ENCODE measurements at regions not wholly inside any gene's neighbourhood (a gene's known extent, or its start where the extent isn't known, plus 50 kb on each side); places are given as distances from the start of the nearest gene placed in this dataset.

DNA sequence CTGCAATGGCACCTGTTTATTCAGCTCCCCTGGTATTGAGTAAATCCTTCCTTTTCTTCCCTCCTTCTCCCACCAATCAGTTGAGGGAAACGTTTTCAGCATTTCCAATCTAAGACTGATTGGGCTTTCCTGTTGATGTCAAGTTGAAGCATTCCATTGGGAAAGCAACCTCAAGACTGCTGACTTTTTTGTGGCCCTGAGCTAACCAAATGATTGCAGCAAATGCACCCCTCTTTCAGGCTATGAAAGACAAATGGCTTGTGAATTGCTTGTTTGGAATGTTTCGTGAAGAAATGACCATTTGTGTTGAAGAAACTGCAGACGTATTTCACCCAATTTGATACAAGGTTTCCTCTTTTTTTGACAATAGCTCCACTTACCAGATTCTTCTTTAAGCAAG lies 303.5 kb downstream of the EPHA4 start:
- no peak for DNase-seq
- H3K27me3 ChIP-seq (ENCODE audit: control insufficient read depth, insufficient read depth, low read length), result no peaks in the 10 kb centered on the region
- no peak overlapping the region for H3K27ac ChIP-seq (ENCODE audit: low read depth in 2 of 2, low read length in 2 of 2)
- no peaks in the 10 kb centered on the region for H3K36me3 ChIP-seq (ENCODE audit: control insufficient read depth in 2 of 3, insufficient read depth in 3 of 3, low read length in 3 of 3)
- no peak for FAIRE-seq
- no peak overlapping the region for H3K4me3 ChIP-seq (ENCODE audit: low read length in 3 of 3)
- no peak overlapping the region for H3K9ac ChIP-seq (ENCODE audit: low read length in 3 of 3)
- no peak for TF ChIP-seq CTCF (IDR thresholded peaks at IDR 0.05; ENCODE audit: borderline replicate concordance, extremely low read depth, insufficient read depth)
- no peaks in the 10 kb centered on the region for H3K4me1 ChIP-seq (ENCODE audit: control insufficient read depth in 2 of 3, insufficient read depth in 2 of 3, low read depth in 1 of 3, low read length in 3 of 3)
- H3K9me3 ChIP-seq (ENCODE audit: control insufficient read depth in 2 of 3, insufficient read depth in 1 of 3, low read length in 3 of 3), result no peaks in the 10 kb centered on the region
- intact Hi-C loops (cut with DNase I), result no loop called here

- Histone ChIP-seq H3K27me3 (ENCODE audit: control insufficient read depth, insufficient read depth, low read length) (no peaks in the 10 kb centered on the region), H3K4me1 (ENCODE audit: control insufficient read depth in 2 of 3, insufficient read depth in 2 of 3, low read depth in 1 of 3, low read length in 3 of 3) (no peaks in the 10 kb centered on the region), H3K9ac (ENCODE audit: low read length in 3 of 3) (no peak overlapping the region), H3K4me3 (ENCODE audit: low read length in 3 of 3) (no peak overlapping the region), H3K36me3 (ENCODE audit: control insufficient read depth in 2 of 3, insufficient read depth in 3 of 3, low read length in 3 of 3) (no peaks in the 10 kb centered on the region), H3K9me3 (ENCODE audit: control insufficient read depth in 2 of 3, insufficient read depth in 1 of 3, low read length in 3 of 3) (no peaks in the 10 kb centered on the region), H3K27ac (ENCODE audit: low read depth in 2 of 2, low read length in 2 of 2) (no peak overlapping the region)
- TF ChIP-seq CTCF (IDR thresholded peaks at IDR 0.05; ENCODE audit: borderline replicate concordance, extremely low read depth, insufficient read depth), result no peak
- intact Hi-C loops (cut with DNase I), result no loop called here
- FAIRE-seq, result no peak
- no peak for DNase-seq
Measured at GRCh38 chr2:221270806-221271205, 301.3 kb downstream of the EPHA4 start.

DNA sequence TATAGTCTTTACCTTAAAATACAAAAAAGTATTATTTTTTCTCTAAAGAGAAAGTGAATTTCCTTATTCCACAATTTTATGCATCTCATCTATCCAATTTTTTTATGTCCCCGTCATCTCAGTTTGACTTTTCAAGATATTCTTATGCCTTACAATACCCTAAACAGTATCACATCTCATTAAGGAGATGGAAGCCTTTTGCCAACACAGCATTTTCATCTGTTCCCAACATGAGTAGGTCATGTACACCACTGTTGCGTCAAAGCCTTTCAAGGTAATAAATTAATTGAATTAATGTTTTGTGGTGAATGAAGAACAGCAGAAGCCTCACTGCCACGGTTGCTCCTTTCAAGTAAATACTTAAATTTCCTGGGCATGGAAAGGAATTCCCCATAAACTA lies 299.4 kb downstream of the EPHA4 start:
- DNase-seq (no peak), FAIRE-seq (no peak)
- Histone ChIP-seq H3K27ac (ENCODE audit: low read depth in 2 of 2, low read length in 2 of 2) (no peak overlapping the region), H3K27me3 (ENCODE audit: control insufficient read depth, insufficient read depth, low read length) (no peaks in the 10 kb centered on the region), H3K36me3 (ENCODE audit: control insufficient read depth in 2 of 3, insufficient read depth in 3 of 3, low read length in 3 of 3) (no peaks in the 10 kb centered on the region), H3K9me3 (ENCODE audit: control insufficient read depth in 2 of 3, insufficient read depth in 1 of 3, low read length in 3 of 3) (no peaks in the 10 kb centered on the region), H3K4me1 (ENCODE audit: control insufficient read depth in 2 of 3, insufficient read depth in 2 of 3, low read depth in 1 of 3, low read length in 3 of 3) (no peaks in the 10 kb centered on the region), H3K9ac (ENCODE audit: low read length in 3 of 3) (no peak overlapping the region), H3K4me3 (ENCODE audit: low read length in 3 of 3) (no peak overlapping the region)
- intact Hi-C loops (cut with DNase I), result no loop called here
- no peak for TF ChIP-seq CTCF (IDR thresholded peaks at IDR 0.05; ENCODE audit: borderline replicate concordance, extremely low read depth, insufficient read depth)

DNA sequence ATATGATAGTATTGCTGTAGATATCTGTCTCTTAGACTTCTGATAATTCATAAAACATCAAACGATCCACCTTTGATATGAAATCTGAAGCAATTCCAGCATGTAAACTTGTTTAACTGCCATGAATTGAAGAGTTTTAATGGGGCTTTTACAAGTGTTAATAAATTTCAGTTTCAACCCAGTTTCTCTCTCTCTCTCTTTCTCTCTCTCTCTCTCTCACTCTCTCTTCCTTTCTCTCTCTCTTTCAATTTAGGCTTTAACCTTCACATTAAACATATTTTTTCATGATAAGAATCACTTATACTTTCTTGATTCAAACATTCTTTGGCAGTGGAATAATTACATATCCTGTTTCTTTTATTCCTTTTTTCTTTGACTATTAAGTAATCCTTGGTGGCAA lies 296.1 kb downstream of the EPHA4 start:
- Histone ChIP-seq H3K4me1 (ENCODE audit: control insufficient read depth in 2 of 3, insufficient read depth in 2 of 3, low read depth in 1 of 3, low read length in 3 of 3) (no peaks in the 10 kb centered on the region), H3K36me3 (ENCODE audit: control insufficient read depth in 2 of 3, insufficient read depth in 3 of 3, low read length in 3 of 3) (no peaks in the 10 kb centered on the region), H3K4me3 (ENCODE audit: low read length in 3 of 3) (no peak overlapping the region), H3K9me3 (ENCODE audit: control insufficient read depth in 2 of 3, insufficient read depth in 1 of 3, low read length in 3 of 3) (no peaks in the 10 kb centered on the region), H3K27ac (ENCODE audit: low read depth in 2 of 2, low read length in 2 of 2) (no peak overlapping the region), H3K9ac (ENCODE audit: low read length in 3 of 3) (no peak overlapping the region), H3K27me3 (ENCODE audit: control insufficient read depth, insufficient read depth, low read length) (no peaks in the 10 kb centered on the region)
- no peak for FAIRE-seq
- intact Hi-C loops (cut with DNase I), result no loop called here
- no peak for TF ChIP-seq CTCF (IDR thresholded peaks at IDR 0.05; ENCODE audit: borderline replicate concordance, extremely low read depth, insufficient read depth)
- DNase-seq, result no peak

All from kidney (tissue), 13 donors.